ENCODE measurements at regions not wholly inside any gene's neighbourhood (a gene's known extent, or its start where the extent isn't known, plus 50 kb on each side); places are given as distances from the start of the nearest gene placed in this dataset.
"Not testable (repeated sequence)": the region's sequence is repeated elsewhere in the genome, so short reads cannot be mapped to it uniquely, and the experiment has no call there.

GRCh38 chr6:118719351-118720124, 68.1 kb upstream of the CEP85L start:
- DNase-seq (ENCODE audit: low read depth) = no peak

- no peak for DNase-seq (ENCODE audit: low read depth)
Observed at GRCh38 chr6:118718903-118719302, 67.5 kb upstream of the CEP85L start.

- DNase-seq (ENCODE audit: low read depth) = no peak
Observed at GRCh38 chr6:118718297-118718696, 66.9 kb upstream of the CEP85L start.

- no peak for DNase-seq (ENCODE audit: low read depth)
Observed at GRCh38 chr6:118717106-118717505, 65.7 kb upstream of the CEP85L start.

GRCh38 chr6:118715907-118716306, 64.5 kb upstream of the CEP85L start:
- not testable (repeated sequence) for DNase-seq (ENCODE audit: low read depth)

GRCh38 chr6:118715376-118715775, 64.0 kb upstream of the CEP85L start:
- DNase-seq (ENCODE audit: low read depth) = no peak

GRCh38 chr6:118714756-118715155, 63.4 kb upstream of the CEP85L start:
- DNase-seq (ENCODE audit: low read depth) = no peak

- DNase-seq (ENCODE audit: low read depth) = peak; percentile 30
Observed at GRCh38 chr6:118712969-118713368, 61.6 kb upstream of the CEP85L start.

- DNase-seq (ENCODE audit: low read depth) = no peak
Observed at GRCh38 chr6:118710616-118711015, 59.2 kb upstream of the CEP85L start.

- peak; percentile 89 for DNase-seq (ENCODE audit: low read depth)
Observed at GRCh38 chr6:118709859-118710350, 58.5 kb upstream of the CEP85L start.

- no peak for DNase-seq (ENCODE audit: low read depth)
Observed at GRCh38 chr6:118708744-118709143, 57.4 kb upstream of the CEP85L start.

- DNase-seq (ENCODE audit: low read depth) = peak; percentile 34
Observed at GRCh38 chr6:118708055-118708454, 56.7 kb upstream of the CEP85L start.

- peak; percentile 44 for DNase-seq (ENCODE audit: low read depth)
Observed at GRCh38 chr6:118706702-118707101, 55.3 kb upstream of the CEP85L start.

- peak; percentile 59 for DNase-seq (ENCODE audit: low read depth)
Observed at GRCh38 chr6:118705544-118706491, 54.4 kb upstream of the CEP85L start.

- DNase-seq (ENCODE audit: low read depth) = no peak
Observed at GRCh38 chr6:118704915-118705314, 53.5 kb upstream of the CEP85L start.

GRCh38 chr6:118701260-118701659, 49.9 kb upstream of the CEP85L start:
- DNase-seq (ENCODE audit: low read depth) = not testable (repeated sequence)

All from Daoy (cell line).